GM18520 (cell line): ENCODE measurements at regions not wholly inside any gene's neighbourhood (a gene's known extent, or its start where the extent isn't known, plus 50 kb on each side); places are given as distances from the start of the nearest gene placed in this dataset.

Experiments used
- ATAC-seq: cut with Tn5 transposase; IDR thresholded peaks from one replicate; pipeline ENCODE4 v1.9.1; 2021; ENCODE audit not compliant: unreplicated experiment

DNA sequence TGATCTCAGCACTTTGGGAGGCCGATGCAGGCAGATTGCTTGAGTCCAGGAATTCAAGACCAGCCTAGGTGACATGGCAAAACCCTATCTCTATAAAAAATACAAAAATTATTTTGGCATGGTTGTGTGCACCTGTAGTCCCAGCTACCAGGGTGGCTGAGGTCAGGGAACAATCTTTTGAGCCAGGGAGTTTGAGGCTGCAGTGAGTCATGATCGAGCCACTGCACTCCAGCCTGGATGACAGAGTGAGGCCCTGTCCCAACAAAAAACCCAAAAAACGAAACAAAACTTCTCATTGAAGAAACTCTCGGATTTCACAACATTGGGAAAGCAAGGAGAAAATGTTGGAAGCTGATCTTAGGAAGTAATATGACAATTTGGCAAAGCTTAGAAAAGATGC is 317.3 kb upstream of the MGAT5 start:
- no peak for ATAC-seq

DNA sequence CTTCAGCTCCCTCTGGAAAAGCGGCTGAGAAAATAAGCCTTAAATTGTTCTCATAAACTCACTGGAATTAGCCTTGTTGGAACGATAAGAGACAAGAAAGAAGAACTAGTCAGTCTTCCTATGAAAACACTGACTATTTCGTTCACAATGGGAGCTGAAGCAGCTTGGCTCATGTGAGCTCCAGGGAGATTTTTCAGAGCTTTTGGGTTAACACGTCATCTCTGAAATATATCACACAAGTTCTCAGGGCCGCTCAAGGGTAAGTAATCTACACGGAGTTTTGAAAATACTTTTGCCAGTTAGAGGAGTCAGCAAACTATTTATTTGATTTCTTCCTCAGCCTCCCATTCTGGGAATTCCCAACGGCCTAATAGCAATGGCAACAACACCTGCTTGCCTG is 316.2 kb upstream of the MGAT5 start:
- ATAC-seq, result no peak

DNA sequence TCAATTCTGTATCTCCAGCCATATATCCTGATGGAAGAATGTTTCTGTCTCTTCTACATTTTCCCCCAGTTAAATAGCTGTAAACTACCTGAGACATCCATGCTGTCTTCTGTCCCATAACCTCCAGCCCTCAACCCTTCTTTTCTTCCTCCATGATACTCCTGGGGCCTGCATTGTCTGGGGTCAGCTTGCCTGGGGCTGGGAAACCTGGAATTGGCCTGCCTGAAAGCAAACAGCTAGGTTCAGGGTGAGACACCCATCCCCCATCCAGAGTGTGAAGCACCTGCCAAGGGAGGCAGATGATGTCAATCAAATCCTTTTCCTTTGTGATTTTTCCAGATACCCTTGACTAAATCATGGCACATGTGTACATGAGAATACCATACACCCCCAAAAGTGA is 313.7 kb upstream of the MGAT5 start:
- no peak for ATAC-seq

DNA sequence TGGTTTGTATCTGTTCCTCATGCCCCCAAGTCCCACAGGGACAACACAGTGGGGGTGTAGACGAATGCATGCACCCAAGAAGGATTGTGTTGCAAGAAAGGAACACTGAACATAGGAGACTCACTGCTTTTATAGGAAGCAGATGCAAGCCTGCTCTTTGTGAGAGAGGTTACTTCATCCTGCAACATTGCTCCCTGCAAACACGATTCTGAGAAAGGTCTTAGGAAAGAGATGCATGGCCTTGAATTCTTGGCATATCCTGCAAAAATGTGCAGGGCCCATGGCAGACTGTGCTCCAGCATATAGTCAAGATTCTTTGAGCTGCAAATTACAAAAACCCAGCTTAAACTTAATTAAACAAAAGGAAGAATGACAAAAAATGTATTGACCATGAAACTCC is 312.2 kb upstream of the MGAT5 start:
- ATAC-seq, result no peak

DNA sequence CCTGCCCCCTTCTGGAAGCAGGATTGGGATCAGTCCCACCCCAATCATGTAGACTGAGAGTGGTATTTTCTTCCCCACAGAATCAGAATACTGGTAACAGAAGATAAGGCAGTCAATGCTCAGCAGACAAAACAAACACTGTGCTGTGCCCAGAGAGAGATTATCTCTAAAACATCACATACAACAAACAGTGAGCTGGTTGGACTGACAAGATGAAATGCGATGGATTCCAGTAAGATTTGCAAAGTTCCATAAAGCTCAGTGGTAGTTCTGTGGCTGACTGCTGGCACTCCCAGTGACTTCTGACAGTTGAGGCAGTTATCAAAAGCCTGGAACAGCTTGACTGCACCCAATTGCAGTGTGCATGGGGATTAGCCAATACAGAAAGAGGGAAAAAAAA is 311.5 kb upstream of the MGAT5 start:
- ATAC-seq, result no peak

DNA sequence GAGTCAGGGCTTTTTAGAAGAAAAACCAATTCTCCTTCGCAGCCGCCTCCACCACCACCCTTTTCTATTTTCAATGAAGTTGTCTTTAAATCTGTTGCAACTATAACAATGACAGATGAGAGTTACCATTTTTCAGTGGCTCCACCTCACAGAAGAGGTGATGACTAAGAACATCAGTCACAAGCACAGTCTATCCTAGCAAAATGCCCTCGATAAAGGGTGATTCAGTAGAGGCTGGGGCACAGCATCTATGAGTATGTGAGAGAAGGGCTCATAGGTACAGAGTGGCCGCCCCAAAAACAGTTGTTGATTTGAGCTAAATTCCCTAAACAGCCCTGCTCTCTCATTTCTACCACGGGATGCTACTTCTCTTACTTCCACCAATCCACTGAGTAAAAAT is 310.8 kb upstream of the MGAT5 start:
- ATAC-seq, result no peak

DNA sequence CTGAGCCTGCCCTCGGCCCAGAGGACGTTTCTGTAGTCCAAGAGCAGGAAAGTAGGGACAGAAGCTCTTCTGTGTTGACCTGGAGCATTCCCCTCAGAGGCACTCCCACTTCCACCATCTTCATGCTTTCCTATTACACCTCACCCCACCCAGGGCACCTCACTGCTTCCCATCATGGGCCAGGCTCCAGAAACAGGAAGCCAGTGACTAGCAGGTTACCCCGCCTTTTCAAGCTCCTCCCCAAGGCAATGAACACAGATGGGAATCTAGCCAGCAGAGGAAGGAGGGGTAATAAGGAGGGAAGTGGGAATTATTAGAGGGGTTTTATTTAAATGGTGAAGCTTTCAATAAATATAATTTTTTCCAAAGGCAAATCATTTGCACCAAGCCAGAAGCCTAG is 308.8 kb upstream of the MGAT5 start:
- ATAC-seq, result no peak

DNA sequence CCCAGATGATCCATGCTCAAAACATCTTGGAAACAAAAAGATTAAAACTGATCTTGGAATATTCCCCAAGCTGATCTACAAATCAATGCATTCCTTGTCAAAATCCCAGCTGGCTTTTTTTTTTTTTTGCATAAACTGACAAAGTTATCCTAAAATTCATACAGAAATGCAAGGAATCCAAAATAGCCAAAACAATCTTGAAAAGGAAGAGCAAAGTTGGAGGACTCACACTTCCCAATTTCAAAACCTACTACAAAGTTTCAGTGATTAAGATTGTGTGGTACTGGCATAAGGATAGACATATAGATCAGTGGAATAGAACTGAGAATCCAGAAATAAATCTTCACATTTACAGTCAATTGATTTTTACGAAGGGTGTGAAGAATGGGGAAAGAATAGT is 306.8 kb upstream of the MGAT5 start:
- no peak for ATAC-seq

DNA sequence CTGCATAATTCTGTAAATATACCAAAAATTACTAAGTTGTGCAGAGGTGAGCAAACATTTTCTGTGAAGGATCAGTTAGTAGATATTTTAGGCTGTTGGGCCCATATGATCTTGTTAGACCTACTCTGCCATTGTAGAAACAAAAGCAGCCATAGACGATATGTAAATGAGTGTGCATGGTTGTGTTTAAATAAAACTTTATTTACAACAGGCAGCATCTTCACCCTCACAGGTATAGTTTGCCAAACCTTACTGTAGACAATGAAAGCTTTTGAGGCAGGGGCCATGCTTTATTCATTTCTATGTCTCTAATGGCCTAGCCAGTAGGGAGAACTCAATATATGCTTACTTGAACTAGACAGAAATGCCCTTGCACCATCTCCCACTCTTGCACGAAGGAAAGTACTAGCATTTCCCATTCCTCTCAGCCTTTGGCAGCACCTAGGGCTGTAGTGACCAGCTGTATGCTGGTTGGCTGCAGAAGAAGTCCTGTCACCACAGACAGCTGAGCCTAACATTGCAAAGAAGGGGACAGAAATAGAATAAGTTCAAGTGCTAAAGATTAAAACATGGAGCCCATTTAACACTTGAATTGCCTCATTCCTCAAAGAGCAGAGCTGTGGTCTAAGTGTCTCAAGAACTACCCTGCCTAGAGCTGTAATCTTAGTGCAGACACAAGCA is 305.1 kb upstream of the MGAT5 start:
- ATAC-seq, result no peak

DNA sequence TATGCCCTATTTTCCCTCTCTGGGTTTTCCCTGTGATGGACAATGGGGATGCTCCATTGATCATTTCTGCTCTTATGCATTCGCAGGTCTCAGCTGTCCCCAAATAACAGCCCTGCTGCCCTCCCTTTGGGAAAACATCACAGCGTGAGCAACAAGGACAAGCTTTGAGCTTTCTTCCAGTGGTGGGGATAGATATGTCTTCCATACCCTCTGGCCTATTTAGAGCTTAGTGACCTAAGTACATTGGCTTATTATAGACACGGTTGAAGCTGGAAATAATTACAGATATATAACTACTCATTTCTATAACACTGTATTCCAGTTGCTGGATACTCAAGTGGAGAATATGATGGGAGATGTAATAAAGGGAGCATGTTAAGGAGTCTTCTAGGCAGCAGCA is 304.3 kb upstream of the MGAT5 start:
- ATAC-seq, result no peak

DNA sequence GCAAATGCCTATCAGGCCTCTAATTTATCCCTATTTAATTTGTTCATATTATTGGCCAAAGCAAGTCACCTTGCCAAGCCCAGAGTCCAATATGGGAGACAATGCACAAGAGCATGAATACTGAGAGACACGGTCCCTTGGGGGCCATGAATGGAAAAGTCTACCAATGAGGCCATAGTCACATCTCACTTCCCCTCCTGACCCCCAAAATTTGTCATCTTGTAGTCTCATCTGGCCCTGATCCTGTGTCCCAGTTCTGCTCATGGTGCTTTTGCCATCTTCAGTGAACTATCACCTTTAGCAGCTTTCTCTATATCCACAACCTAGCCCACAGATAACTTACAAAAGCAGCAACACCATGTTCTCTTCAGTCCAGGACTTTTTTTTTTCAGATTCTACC is 302.7 kb upstream of the MGAT5 start:
- no peak for ATAC-seq

DNA sequence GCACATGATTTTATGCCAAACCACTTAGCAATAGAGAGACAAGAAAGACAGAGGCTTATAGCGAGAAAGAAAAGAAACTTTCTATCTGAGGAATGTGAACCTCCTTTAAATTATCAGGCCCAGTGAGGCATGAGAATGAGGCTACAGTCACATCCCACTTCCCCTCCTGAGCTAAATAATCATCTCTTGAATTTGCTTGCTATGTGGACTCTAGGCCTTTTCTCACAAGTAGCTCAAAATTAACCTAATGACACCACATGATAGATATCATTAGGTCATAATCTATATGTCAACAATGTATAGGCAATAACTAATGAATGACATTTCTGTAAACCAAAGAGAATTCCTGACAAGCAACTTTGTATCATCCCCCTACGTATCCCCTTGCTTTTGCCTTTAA is 301.5 kb upstream of the MGAT5 start:
- no peak for ATAC-seq

DNA sequence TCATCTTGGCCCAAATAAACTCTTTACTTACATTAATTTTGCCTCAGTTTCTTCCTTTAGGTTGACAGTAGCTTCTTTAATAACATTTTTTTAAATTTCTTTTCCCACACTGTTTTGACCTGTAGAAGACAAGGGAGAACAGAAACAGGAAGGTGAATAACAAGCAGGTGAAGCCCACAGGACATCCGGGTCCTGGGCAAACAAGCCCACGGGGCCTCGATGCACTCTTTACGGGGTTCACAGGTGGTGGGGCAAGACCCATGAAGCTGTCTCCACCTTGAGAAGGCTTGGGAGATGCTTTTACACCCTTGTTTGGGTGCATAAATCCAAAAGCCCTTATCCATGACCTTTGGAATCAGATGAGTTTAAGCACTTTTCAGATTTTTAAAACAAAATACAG is 301.0 kb upstream of the MGAT5 start:
- ATAC-seq, result no peak

DNA sequence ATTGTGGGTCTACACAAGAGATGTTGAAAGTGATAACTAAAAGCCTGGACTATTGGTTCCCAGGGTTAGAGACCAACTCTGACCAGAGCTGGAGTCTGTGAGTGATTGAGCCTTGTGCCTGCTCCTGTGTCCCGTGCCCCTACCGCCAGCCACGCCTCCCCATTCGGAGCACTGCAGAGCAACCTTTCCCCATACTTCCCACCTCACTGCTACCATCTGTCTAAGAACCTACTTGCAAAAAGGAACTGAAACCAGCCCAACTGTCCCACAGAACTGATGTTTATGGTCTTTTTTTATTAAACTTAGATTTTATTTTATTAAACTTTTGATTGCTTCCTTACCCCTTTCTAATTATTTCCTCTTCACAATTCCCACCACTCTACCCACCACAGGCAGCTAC is 300.3 kb upstream of the MGAT5 start:
- no peak for ATAC-seq

DNA sequence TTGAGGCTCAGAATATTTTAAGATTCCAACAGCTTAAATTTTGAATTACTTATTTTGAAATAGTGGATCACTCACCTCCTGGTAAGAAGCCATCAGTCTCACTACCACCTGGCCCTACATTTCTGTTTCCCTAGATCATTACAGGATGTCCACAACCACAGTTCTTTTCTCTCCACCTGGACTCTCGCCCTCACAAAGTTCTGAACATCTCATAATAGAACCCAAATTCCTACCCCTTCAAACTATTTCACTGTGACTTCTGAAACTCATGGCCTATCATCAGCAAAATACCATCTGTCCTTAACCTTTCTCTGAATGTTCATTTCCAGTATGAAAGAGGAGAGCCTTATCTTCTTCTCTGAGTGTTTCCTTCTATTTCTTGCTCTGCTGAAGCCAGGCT is 299.2 kb upstream of the MGAT5 start:
- no peak for ATAC-seq

DNA sequence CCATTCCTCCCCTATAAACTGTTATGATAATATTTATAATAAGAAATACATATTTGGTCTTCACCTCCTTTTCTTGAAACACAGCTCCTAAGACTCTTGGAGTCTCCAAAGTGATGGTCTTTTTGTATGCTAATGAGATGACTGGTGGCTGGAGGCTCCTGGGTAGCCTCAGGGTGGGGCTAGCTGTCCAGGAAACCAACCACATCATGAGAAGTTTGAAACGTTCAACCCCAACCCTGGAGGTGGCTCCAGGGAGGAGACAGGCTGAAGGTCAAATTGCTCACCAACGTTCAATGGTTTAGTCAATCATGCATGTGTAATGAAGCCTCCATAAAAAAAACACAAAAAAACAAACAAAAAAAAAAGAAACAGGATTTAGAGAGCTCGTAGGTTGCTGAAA is 298.7 kb upstream of the MGAT5 start:
- no peak for ATAC-seq

DNA sequence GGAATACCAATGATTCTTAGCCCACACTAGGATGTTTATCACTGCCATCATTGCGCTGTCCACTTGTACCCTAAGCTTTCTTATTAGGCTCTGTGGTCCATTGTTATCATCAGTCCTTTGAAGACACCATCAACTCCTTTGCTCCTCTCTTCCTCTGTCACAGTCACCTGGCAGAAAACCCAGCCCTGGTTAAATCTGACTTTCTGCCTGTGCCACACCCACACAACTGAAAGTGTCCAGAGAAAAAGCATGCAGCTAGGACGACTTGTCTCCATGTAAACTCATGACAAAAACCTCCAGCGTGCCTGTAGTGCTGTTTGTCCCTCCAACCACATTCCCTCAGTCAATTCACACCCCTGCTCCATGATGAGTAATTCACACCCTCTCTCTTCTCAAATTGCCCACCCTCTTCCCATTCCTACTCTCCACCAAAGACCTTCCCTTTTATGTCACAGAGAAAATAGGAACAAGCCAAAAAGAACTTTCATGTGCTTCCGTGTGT is 297.4 kb upstream of the MGAT5 start:
- no peak for ATAC-seq

DNA sequence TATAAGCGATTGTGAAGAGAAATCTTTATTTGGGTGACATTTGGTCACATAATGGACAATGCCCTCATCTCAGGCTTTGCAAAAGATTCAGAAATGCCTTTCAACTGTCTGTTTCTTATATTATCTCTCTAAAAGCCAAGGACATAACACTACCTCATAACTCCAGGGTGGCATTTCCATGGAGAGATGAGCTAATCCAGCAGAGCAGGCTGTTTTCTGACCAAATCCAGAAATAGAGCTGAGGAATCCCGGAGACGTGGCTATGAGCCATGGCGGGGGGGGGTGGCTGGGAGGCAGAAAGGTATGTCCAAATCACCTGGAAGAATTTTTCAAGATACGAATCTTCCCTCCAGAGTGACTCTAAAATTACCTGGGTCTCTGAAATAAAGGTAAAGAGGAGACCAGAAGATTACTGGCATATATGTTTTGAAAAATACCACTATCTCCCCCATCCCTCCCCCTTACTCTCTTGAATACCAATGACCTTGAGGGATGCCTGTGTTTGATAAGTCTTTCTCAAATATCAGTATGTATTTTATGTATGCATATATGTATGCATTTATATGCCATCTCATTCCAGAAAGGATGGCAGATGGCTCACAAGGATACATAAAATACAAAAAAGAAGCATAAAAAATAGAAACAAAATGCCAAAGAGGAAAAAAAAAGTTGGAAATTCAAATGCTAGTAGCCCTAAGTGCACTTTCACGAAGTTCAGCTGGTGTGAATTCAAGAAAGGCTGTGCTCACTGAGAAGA is 296.0 kb upstream of the MGAT5 start:
- ATAC-seq, result no peak

DNA sequence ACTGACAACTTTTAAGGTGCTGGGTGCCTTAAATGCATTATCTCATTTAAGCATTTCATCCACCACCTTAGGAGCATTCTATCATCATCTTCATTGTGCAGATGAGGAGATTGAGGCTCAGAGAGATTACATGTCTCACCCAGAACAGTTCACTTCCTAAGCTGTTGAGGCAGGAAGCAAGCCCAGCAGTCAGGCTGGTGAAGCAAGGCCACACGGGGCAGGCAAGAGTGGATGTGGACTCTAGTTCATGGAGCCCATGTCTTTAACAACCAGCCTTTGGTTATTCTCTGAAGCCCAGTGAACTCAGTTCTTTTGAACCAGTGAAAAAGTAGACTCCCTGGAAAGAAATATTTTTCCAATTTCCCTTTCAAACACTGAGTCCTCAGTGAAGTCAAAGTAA is 294.8 kb upstream of the MGAT5 start:
- ATAC-seq, result no peak

DNA sequence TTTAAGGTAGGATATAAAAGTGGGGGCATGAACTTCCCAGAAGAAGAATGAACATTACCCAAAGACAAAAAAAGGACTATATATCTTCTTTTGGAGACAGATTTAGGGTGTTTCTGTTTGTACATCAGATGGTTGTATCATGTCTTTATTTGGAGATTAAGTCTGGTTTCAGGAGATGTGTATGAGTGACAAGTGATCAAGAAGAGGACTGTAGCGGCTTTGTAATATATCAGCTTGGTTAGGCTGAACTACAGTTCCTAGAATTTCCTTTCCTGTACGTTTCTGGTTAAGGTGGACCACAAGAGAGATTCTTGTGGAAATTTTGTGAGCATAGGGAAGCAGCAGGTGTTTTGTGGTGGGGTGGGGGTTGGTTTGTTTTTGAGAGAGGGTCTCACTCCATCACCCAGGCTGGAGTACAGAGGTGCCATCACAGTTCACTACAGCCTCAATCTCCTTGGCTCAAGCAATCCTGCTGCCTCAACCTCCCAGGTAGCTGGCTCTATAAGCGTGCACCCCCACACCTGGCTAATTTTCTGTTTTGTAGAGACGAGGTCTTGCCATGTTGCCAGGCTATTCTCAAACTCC is 287.1 kb upstream of the MGAT5 start:
- no peak for ATAC-seq

DNA sequence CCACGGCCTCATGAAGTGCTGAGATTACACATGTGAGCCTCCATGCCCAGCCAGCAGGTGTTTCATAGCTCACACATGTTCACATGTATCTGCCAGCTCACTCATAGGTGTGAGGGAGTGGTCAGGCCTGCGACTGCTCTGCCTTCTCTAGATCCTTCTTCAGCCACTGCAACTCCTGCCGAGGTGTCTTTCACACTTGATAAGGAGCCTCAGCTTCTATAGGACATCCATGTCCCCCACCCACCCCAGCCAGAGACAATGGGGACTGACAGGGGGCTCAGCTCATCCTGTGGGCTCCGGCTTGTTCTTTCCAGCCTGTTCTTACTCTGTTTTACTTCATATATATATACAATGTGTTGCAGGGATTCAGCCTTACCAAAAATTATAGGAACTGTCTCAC is 286.5 kb upstream of the MGAT5 start:
- ATAC-seq, result no peak

DNA sequence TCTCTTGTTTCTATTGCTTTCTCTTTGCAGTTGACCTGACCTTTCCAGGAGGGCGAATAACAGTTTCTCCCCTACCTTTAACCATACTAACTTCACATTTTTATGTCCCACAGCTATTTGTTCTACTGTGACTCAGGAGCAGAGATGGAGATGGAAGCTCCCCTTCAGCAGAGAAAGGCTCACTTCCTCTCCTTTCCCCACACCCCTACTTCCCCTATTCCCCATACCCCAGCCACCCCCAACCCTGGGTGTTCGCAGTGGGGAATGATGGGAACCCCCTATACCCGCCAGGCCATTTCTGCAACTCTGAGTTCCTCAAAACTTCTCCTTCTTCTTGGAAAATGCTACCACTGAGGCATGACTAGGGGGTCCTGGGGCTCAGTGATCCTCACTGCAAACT is 285.4 kb upstream of the MGAT5 start:
- no peak for ATAC-seq
